Activated CD4-positive, alpha-beta T cell treated with anti-CD3 and anti-CD28 coated beads, Interleukin-2, amount 10 ng/mL, durations not matched to agents 24 days and 14 days (primary cell): ENCODE measurements at regions not wholly inside any gene's neighbourhood (a gene's known extent, or its start where the extent isn't known, plus 50 kb on each side); places are given as distances from the start of the nearest gene placed in this dataset.

Experiments used
- DNase-seq: peaks from one replicate; pipeline ENCODE4 v3.0.0; 2022
- H3K27ac Mint-ChIP-seq: one replicate; pipeline ENCODE4 v1.8.0; 2022; ENCODE audit warnings: mild to moderate bottlenecking, mixed read lengths
- H3K27me3 Mint-ChIP-seq: one replicate; pipeline ENCODE4 v1.8.0; 2022; ENCODE audit warnings: mixed read lengths
- H3K36me3 Mint-ChIP-seq: one replicate; pipeline ENCODE4 v1.8.0; 2022; ENCODE audit warnings: low read depth, mild to moderate bottlenecking, mixed read lengths
- H3K4me1 Mint-ChIP-seq: one replicate; pipeline ENCODE4 v1.8.0; 2021; ENCODE audit warnings: mixed read lengths
- H3K4me3 Mint-ChIP-seq: one replicate; pipeline ENCODE4 v1.8.0; 2022; ENCODE audit warnings: mild to moderate bottlenecking, moderate library complexity, mixed read lengths
- H3K9me3 Mint-ChIP-seq: one replicate; pipeline ENCODE4 v1.8.0; 2021; ENCODE audit warnings: mixed read lengths
- intact Hi-C: fragments of 100-400 bp; cut with micrococcal nuclease; formaldehyde crosslinking; loops from one replicate; pipeline ENCODE4 v1.15.1; 2023

GRCh38 chr9:78490231-78490630 is 193.3 kb downstream of the PSAT1 start:
- intact Hi-C loops = no loop called here
- H3K4me1 Mint-ChIP-seq = no peaks in the 10 kb centered on the region

GRCh38 chr9:78491402-78491801 is 194.5 kb downstream of the PSAT1 start:
- Mint-ChIP-seq H3K4me1 (no peaks in the 10 kb centered on the region), H3K9me3 (no peaks in the 10 kb centered on the region), H3K27ac (no peak overlapping the region), H3K36me3 (no peaks in the 10 kb centered on the region), H3K4me3 (no peak overlapping the region), H3K27me3 (no peaks in the 10 kb centered on the region)
- DNase-seq = no peak
- intact Hi-C loops = no loop called here

More at GRCh38 chr9:78490231-78490630, 193.3 kb downstream of the PSAT1 start:
- Mint-ChIP-seq H3K27me3 (no peaks in the 10 kb centered on the region), H3K36me3 (no peaks in the 10 kb centered on the region), H3K4me3 (no peak overlapping the region), H3K9me3 (no peaks in the 10 kb centered on the region), H3K27ac (no peak overlapping the region)
- DNase-seq = no peak

GRCh38 chr9:78493166-78493742 is 196.3 kb downstream of the PSAT1 start:
- H3K27me3 Mint-ChIP-seq = no peaks in the 10 kb centered on the region
- H3K36me3 Mint-ChIP-seq = no peaks in the 10 kb centered on the region
- H3K4me1 Mint-ChIP-seq = no peaks in the 10 kb centered on the region
- DNase-seq = no peak
- intact Hi-C loops = no loop called here
- H3K27ac Mint-ChIP-seq = no peak overlapping the region
- no peaks in the 10 kb centered on the region for H3K9me3 Mint-ChIP-seq
- no peak overlapping the region for H3K4me3 Mint-ChIP-seq

GRCh38 chr9:78502566-78502965 is 205.6 kb downstream of the PSAT1 start:
- Mint-ChIP-seq H3K9me3 (no peaks in the 10 kb centered on the region), H3K36me3 (no peaks in the 10 kb centered on the region), H3K4me1 (no peaks in the 10 kb centered on the region), H3K27ac (no peak overlapping the region), H3K27me3 (no peaks in the 10 kb centered on the region), H3K4me3 (no peak overlapping the region)
- intact Hi-C loops = no loop called here
- DNase-seq = no peak

GRCh38 chr9:78505546-78505945 is 208.6 kb downstream of the PSAT1 start:
- intact Hi-C loops = no loop called here
- DNase-seq = no peak
- Mint-ChIP-seq H3K4me1 (no peaks in the 10 kb centered on the region), H3K27me3 (no peaks in the 10 kb centered on the region), H3K27ac (no peak overlapping the region), H3K9me3 (no peaks in the 10 kb centered on the region), H3K36me3 (no peaks in the 10 kb centered on the region), H3K4me3 (no peak overlapping the region)

GRCh38 chr9:78507037-78507436 is 210.1 kb downstream of the PSAT1 start:
- Mint-ChIP-seq H3K36me3 (no peaks in the 10 kb centered on the region), H3K9me3 (no peaks in the 10 kb centered on the region), H3K27me3 (no peaks in the 10 kb centered on the region), H3K4me3 (no peak overlapping the region), H3K4me1 (no peaks in the 10 kb centered on the region), H3K27ac (no peak overlapping the region)
- DNase-seq = no peak
- intact Hi-C loops = no loop called here

GRCh38 chr9:78510035-78510434 is 213.1 kb downstream of the PSAT1 start:
- no peak for DNase-seq
- Mint-ChIP-seq H3K9me3 (no peaks in the 10 kb centered on the region), H3K27ac (no peak overlapping the region), H3K4me1 (no peaks in the 10 kb centered on the region), H3K27me3 (no peaks in the 10 kb centered on the region), H3K4me3 (no peak overlapping the region), H3K36me3 (no peaks in the 10 kb centered on the region)
- intact Hi-C loops = no loop called here

GRCh38 chr9:78515108-78515507 is 218.2 kb downstream of the PSAT1 start:
- no peak for DNase-seq
- Mint-ChIP-seq H3K4me1 (no peaks in the 10 kb centered on the region), H3K9me3 (peaks cover 15% of the 10 kb centered on the region), H3K36me3 (no peaks in the 10 kb centered on the region), H3K27ac (no peak overlapping the region), H3K27me3 (no peaks in the 10 kb centered on the region), H3K4me3 (no peak overlapping the region)
- intact Hi-C loops = no loop called here

GRCh38 chr9:78519786-78520185 is 222.9 kb downstream of the PSAT1 start:
- no peak overlapping the region for H3K4me3 Mint-ChIP-seq
- intact Hi-C loops = no loop called here
- no peaks in the 10 kb centered on the region for H3K36me3 Mint-ChIP-seq
- no peak overlapping the region for H3K27ac Mint-ChIP-seq
- no peaks in the 10 kb centered on the region for H3K27me3 Mint-ChIP-seq
- peaks cover 28% of the 10 kb centered on the region for H3K9me3 Mint-ChIP-seq
- DNase-seq = no peak
- H3K4me1 Mint-ChIP-seq = no peaks in the 10 kb centered on the region

GRCh38 chr9:78521680-78522079 is 224.8 kb downstream of the PSAT1 start:
- Mint-ChIP-seq H3K4me3 (no peak overlapping the region), H3K27ac (no peak overlapping the region), H3K36me3 (no peaks in the 10 kb centered on the region), H3K27me3 (no peaks in the 10 kb centered on the region), H3K9me3 (peaks cover 22% of the 10 kb centered on the region), H3K4me1 (no peaks in the 10 kb centered on the region)
- intact Hi-C loops = no loop called here
- no peak for DNase-seq

- intact Hi-C loops = no loop called here
- H3K36me3 Mint-ChIP-seq = no peaks in the 10 kb centered on the region
- no peak overlapping the region for H3K4me3 Mint-ChIP-seq
- DNase-seq = no peak
- H3K4me1 Mint-ChIP-seq = no peaks in the 10 kb centered on the region
- H3K9me3 Mint-ChIP-seq = peaks cover 8% of the 10 kb centered on the region
- H3K27ac Mint-ChIP-seq = no peak overlapping the region
- H3K27me3 Mint-ChIP-seq = no peaks in the 10 kb centered on the region
Measured at GRCh38 chr9:78525986-78526560, 229.1 kb downstream of the PSAT1 start.

- DNase-seq = no peak
- Mint-ChIP-seq H3K4me3 (no peak overlapping the region), H3K27ac (no peak overlapping the region), H3K27me3 (no peaks in the 10 kb centered on the region), H3K9me3 (no peaks in the 10 kb centered on the region), H3K4me1 (no peaks in the 10 kb centered on the region), H3K36me3 (no peaks in the 10 kb centered on the region)
- intact Hi-C loops = no loop called here
Measured at GRCh38 chr9:78533500-78533899, 236.6 kb downstream of the PSAT1 start.

- Mint-ChIP-seq H3K4me1 (no peaks in the 10 kb centered on the region), H3K27ac (no peak overlapping the region), H3K4me3 (no peak overlapping the region), H3K9me3 (no peaks in the 10 kb centered on the region), H3K27me3 (no peaks in the 10 kb centered on the region), H3K36me3 (no peaks in the 10 kb centered on the region)
- DNase-seq = no peak
- intact Hi-C loops = no loop called here
Measured at GRCh38 chr9:78539188-78539587, 242.3 kb downstream of the PSAT1 start.

GRCh38 chr9:78539904-78540303 is 243.0 kb downstream of the PSAT1 start:
- intact Hi-C loops = no loop called here
- Mint-ChIP-seq H3K4me3 (no peak overlapping the region), H3K9me3 (no peaks in the 10 kb centered on the region), H3K36me3 (no peaks in the 10 kb centered on the region), H3K27me3 (no peaks in the 10 kb centered on the region), H3K27ac (no peak overlapping the region), H3K4me1 (no peaks in the 10 kb centered on the region)
- no peak for DNase-seq

- Mint-ChIP-seq H3K27ac (no peak overlapping the region), H3K4me3 (no peak overlapping the region), H3K36me3 (no peaks in the 10 kb centered on the region), H3K27me3 (no peaks in the 10 kb centered on the region), H3K9me3 (no peaks in the 10 kb centered on the region), H3K4me1 (no peaks in the 10 kb centered on the region)
- intact Hi-C loops = no loop called here
- DNase-seq = no peak
Measured at GRCh38 chr9:78541868-78542443, 245.0 kb downstream of the PSAT1 start.
